ENCODE measurements at regions not wholly inside any gene's neighbourhood (a gene's known extent, or its start where the extent isn't known, plus 50 kb on each side); places are given as distances from the start of the nearest gene placed in this dataset.

DNA sequence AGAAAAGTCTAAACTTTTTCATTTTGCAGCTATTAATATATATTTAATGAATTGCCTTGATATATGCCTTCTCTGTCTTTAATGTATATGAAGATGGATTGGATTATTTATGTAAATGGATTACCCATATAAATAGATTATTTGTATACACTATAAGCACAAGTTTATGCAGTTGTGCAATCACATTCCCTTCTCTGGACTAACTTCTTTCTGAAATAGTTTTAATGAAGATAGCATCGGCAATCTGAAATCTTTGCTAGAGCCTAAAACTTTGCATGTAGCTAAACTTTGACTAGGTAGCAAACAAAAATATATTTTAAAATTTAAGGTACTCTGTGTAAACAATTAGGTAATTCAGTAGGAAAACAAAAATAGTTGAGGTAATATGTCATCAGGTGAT is 127.8 kb downstream of the PCDH7 start:
- no peaks in the 10 kb centered on the region for H3K27me3 ChIP-seq (replicated peaks; ENCODE audit: insufficient read depth, low read depth, low read length, poor library complexity)
- no peak for DNase-seq (ENCODE audit: low spot score)
- ChIA-PET POLR2A (ENCODE audit: low non-redundant PET) (no interaction called here), CTCF (no interaction called here)
- H3K4me3 ChIP-seq (ENCODE audit: low read depth, low read length, poor library complexity, severe bottlenecking): no peak overlapping the region
- no peak overlapping the region for H3K27ac ChIP-seq (ENCODE audit: low read depth, low read length, poor library complexity, severe bottlenecking)
- peaks cover 3% of the 10 kb centered on the region for H3K36me3 ChIP-seq (ENCODE audit: insufficient read depth, low read length, poor library complexity, severe bottlenecking)
- intact Hi-C loops (cut with micrococcal nuclease; ENCODE audit: unreplicated experiment): no loop called here
- H3K4me1 ChIP-seq (ENCODE audit: insufficient read depth, low read length, poor library complexity, severe bottlenecking): peaks cover 25% of the 10 kb centered on the region
- TF ChIP-seq, protein P1, sequence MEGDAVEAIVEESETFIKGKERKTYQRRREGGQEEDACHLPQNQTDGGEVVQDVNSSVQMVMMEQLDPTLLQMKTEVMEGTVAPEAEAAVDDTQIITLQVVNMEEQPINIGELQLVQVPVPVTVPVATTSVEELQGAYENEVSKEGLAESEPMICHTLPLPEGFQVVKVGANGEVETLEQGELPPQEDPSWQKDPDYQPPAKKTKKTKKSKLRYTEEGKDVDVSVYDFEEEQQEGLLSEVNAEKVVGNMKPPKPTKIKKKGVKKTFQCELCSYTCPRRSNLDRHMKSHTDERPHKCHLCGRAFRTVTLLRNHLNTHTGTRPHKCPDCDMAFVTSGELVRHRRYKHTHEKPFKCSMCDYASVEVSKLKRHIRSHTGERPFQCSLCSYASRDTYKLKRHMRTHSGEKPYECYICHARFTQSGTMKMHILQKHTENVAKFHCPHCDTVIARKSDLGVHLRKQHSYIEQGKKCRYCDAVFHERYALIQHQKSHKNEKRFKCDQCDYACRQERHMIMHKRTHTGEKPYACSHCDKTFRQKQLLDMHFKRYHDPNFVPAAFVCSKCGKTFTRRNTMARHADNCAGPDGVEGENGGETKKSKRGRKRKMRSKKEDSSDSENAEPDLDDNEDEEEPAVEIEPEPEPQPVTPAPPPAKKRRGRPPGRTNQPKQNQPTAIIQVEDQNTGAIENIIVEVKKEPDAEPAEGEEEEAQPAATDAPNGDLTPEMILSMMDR (conservative IDR thresholded peaks at IDR 0.05; ENCODE audit: low read depth, low read length): no peak
- TF ChIP-seq EZH2 (IDR thresholded peaks at IDR 0.05; ENCODE audit: borderline replicate concordance, low read depth, low read length, poor library complexity, severe bottlenecking): no peak
- no peaks in the 10 kb centered on the region for H3K9me3 ChIP-seq (ENCODE audit: low read depth, low read length, poor library complexity, severe bottlenecking)
- no TSS peak for BruUV-seq (replicated peaks)

DNA sequence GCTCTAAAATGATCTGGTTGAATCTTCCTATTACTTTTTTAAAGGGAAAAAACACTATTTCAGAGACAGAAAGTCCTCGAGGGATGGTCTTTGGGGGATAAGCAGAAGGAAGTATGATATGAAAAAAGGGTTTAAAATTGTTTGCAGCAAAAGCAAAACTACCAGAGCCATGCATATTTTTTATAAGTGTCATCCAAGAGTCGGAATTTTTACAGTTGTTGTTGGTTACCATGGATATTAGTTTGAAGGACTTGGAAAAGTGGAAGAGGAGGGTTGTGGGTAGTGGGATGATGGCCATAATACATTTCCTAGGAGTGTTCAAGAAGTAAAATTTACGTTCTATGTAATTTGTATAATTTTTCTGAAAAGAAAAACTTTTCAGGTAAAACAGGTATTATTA is 134.4 kb downstream of the PCDH7 start:
- BruUV-seq (replicated peaks): no TSS peak
- Histone ChIP-seq H3K27ac (ENCODE audit: low read depth, low read length, poor library complexity, severe bottlenecking) (no peak overlapping the region), H3K4me1 (ENCODE audit: insufficient read depth, low read length, poor library complexity, severe bottlenecking) (peaks cover 29% of the 10 kb centered on the region), H3K4me3 (ENCODE audit: low read depth, low read length, poor library complexity, severe bottlenecking) (no peak overlapping the region), H3K9me3 (ENCODE audit: low read depth, low read length, poor library complexity, severe bottlenecking) (no peaks in the 10 kb centered on the region), H3K36me3 (ENCODE audit: insufficient read depth, low read length, poor library complexity, severe bottlenecking) (no peaks in the 10 kb centered on the region), H3K27me3 (replicated peaks; ENCODE audit: insufficient read depth, low read depth, low read length, poor library complexity) (no peaks in the 10 kb centered on the region)
- DNase-seq (ENCODE audit: low spot score): no peak
- TF ChIP-seq, protein P1 (conservative IDR thresholded peaks at IDR 0.05; ENCODE audit: low read depth, low read length): no peak
- TF ChIP-seq EZH2 (IDR thresholded peaks at IDR 0.05; ENCODE audit: borderline replicate concordance, low read depth, low read length, poor library complexity, severe bottlenecking): no peak
- intact Hi-C loops (cut with micrococcal nuclease; ENCODE audit: unreplicated experiment): no loop called here
- ChIA-PET POLR2A (ENCODE audit: low non-redundant PET) (no interaction called here), CTCF (no interaction called here)

DNA sequence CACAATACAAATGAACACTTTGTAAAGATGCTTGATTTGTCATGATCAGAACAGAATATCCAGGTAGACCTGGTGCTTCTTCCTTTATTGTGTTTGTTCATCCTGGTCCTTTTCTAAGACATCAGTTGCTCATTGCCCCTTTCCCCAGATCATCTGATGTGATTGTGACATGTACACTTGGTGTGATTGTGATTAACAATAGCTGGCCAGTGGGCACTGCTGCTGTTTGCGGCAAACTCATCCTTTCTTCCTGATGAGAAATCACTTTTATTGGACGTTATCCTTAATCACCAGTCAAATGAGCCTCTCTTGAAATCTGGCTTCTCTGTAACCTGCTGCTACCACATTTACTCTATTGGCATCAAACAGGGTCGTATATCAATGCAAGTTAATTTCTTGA is 135.1 kb downstream of the PCDH7 start:
- no peaks in the 10 kb centered on the region for H3K9me3 ChIP-seq (ENCODE audit: low read depth, low read length, poor library complexity, severe bottlenecking)
- H3K4me1 ChIP-seq (ENCODE audit: insufficient read depth, low read length, poor library complexity, severe bottlenecking): peaks cover 29% of the 10 kb centered on the region
- no peaks in the 10 kb centered on the region for H3K36me3 ChIP-seq (ENCODE audit: insufficient read depth, low read length, poor library complexity, severe bottlenecking)
- H3K4me3 ChIP-seq (ENCODE audit: low read depth, low read length, poor library complexity, severe bottlenecking): no peak overlapping the region
- BruUV-seq (replicated peaks): no TSS peak
- no peak overlapping the region for H3K27ac ChIP-seq (ENCODE audit: low read depth, low read length, poor library complexity, severe bottlenecking)
- intact Hi-C loops (cut with micrococcal nuclease; ENCODE audit: unreplicated experiment): no loop called here
- H3K27me3 ChIP-seq (replicated peaks; ENCODE audit: insufficient read depth, low read depth, low read length, poor library complexity): no peaks in the 10 kb centered on the region
- ChIA-PET CTCF (no interaction called here), POLR2A (ENCODE audit: low non-redundant PET) (no interaction called here)
- no peak for TF ChIP-seq EZH2 (IDR thresholded peaks at IDR 0.05; ENCODE audit: borderline replicate concordance, low read depth, low read length, poor library complexity, severe bottlenecking)
- TF ChIP-seq, protein P1 (conservative IDR thresholded peaks at IDR 0.05; ENCODE audit: low read depth, low read length): no peak
- DNase-seq (ENCODE audit: low spot score): no peak
